Left ventricle myocardium inferior (tissue), 1 donor: ENCODE measurements at regions not wholly inside any gene's neighbourhood (a gene's known extent, or its start where the extent isn't known, plus 50 kb on each side); places are given as distances from the start of the nearest gene placed in this dataset.
"Not testable (repeated sequence)": the region's sequence is repeated elsewhere in the genome, so short reads cannot be mapped to it uniquely, and the experiment has no call there.

ENCODE experiments used
- DNase-seq: peaks from one replicate; pipeline ENCODE4 v3.0.0-alpha.2; 2020
- H3K27ac ChIP-seq: fragments of 200-600 bp; replicated peaks from 2 replicates; pipeline ENCODE4 v1.8.0; 2021
- H3K27me3 ChIP-seq: fragments of 200-600 bp; 2 replicates; pipeline ENCODE4 v1.8.0; 2021; ENCODE audit warnings: low read depth
- H3K36me3 ChIP-seq: fragments of 200-600 bp; 2 replicates; pipeline ENCODE4 v1.8.0; 2021
- H3K4me1 ChIP-seq: fragments of 200-600 bp; 2 replicates; pipeline ENCODE4 v1.8.0; 2021
- H3K4me3 ChIP-seq: fragments of 200-600 bp; 2 replicates; pipeline ENCODE4 v1.8.0; 2021; ENCODE audit warnings: mild to moderate bottlenecking, moderate library complexity
- H3K9me3 ChIP-seq: fragments of 200-600 bp; replicated peaks from 2 replicates; pipeline ENCODE4 v1.8.0; 2021
- intact Hi-C: fragments of 100-400 bp; cut with micrococcal nuclease; formaldehyde crosslinking; loops from one replicate; pipeline ENCODE4 v1.11.0; 2022
- TF ChIP-seq, protein P1 (sequence below): fragments of 200-600 bp; IDR thresholded peaks from 2 replicates; pipeline ENCODE4 v1.8.0; 2021; ENCODE audit warnings: antibody characterized with exemption, mild to moderate bottlenecking, borderline replicate concordance
- donor health status: DM: no; HTN: yes; CAD: no; lungs with severe emphysema.

DNA sequence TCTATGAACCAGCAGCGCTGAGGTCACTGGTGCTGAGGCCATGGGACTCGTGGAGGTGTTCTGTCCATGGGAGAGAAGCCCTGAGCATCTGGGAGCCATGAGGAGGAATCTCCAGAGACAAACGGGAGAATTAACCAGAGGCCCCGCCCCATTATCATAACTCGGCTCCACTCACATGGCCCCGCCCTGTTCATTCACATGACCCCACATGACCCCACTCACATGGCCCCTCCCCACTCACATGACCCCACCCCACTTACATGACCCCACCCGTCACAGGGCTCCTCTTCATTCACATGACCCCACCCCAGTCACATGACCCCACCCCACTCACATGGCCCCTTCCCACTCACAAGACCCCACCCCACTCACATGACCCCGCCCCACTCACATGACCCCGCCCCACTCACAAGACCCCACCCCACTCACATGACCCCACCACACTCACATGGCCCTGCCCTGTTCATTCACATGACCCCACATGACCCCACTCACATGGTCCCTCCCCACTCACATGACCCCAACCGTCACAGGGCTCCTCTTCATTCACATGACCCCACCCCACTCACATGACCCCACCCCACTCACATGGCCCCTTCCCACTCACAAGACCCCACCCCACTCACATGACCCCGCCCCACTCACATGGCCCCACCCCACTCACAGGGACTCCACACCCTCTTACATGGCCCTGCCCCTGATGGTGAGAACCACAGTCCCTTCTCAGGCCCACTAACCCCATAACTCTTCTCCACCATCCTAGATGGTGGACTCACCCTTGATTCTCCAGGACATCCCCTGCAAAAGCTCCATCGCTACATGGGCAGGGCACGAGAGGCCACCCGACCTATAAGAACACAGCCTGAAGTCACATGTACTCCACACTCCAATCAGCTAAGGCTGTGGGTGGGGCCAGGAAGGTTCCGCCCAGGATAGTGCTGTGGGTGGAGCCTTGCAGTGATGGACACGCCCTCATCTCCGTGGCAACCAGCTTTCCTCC lies 151.1 kb upstream of the SFSWAP start:
- Histone ChIP-seq H3K4me3 (no peak overlapping the region), H3K4me1 (no peaks in the 10 kb centered on the region), H3K9me3 (no peaks in the 10 kb centered on the region), H3K27me3 (peaks cover 62% of the 10 kb centered on the region), H3K27ac (no peak overlapping the region), H3K36me3 (no peaks in the 10 kb centered on the region)
- no peak for DNase-seq
- intact Hi-C loops, result no loop called here
- TF ChIP-seq, protein P1, sequence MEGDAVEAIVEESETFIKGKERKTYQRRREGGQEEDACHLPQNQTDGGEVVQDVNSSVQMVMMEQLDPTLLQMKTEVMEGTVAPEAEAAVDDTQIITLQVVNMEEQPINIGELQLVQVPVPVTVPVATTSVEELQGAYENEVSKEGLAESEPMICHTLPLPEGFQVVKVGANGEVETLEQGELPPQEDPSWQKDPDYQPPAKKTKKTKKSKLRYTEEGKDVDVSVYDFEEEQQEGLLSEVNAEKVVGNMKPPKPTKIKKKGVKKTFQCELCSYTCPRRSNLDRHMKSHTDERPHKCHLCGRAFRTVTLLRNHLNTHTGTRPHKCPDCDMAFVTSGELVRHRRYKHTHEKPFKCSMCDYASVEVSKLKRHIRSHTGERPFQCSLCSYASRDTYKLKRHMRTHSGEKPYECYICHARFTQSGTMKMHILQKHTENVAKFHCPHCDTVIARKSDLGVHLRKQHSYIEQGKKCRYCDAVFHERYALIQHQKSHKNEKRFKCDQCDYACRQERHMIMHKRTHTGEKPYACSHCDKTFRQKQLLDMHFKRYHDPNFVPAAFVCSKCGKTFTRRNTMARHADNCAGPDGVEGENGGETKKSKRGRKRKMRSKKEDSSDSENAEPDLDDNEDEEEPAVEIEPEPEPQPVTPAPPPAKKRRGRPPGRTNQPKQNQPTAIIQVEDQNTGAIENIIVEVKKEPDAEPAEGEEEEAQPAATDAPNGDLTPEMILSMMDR, result no peak

DNA sequence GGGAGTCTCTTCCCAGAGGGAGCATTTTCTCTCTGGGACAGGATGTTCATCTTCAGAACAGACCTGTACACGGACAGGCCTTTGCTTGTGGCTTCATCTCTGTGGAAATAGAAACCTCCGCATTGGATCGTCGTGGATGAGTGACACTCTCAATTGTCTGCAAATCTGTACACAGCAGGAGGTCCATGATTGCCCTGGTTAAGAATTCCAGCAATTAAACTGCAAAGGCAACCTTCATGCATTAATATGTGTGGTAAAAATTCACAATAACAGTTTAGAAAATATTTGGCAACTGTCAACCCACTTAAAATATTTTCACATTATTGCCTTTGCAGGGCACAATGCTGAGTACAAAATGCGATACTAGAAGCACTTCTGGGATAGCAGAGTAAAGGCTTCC lies 149.8 kb upstream of the SFSWAP start:
- no peaks in the 10 kb centered on the region for H3K36me3 ChIP-seq
- no peak overlapping the region for H3K4me3 ChIP-seq
- no peak for DNase-seq
- H3K27me3 ChIP-seq, result peaks cover 62% of the 10 kb centered on the region
- intact Hi-C loops, result no loop called here
- H3K27ac ChIP-seq, result no peak overlapping the region
- TF ChIP-seq, protein P1, result no peak
- no peaks in the 10 kb centered on the region for H3K4me1 ChIP-seq
- H3K9me3 ChIP-seq, result no peaks in the 10 kb centered on the region

DNA sequence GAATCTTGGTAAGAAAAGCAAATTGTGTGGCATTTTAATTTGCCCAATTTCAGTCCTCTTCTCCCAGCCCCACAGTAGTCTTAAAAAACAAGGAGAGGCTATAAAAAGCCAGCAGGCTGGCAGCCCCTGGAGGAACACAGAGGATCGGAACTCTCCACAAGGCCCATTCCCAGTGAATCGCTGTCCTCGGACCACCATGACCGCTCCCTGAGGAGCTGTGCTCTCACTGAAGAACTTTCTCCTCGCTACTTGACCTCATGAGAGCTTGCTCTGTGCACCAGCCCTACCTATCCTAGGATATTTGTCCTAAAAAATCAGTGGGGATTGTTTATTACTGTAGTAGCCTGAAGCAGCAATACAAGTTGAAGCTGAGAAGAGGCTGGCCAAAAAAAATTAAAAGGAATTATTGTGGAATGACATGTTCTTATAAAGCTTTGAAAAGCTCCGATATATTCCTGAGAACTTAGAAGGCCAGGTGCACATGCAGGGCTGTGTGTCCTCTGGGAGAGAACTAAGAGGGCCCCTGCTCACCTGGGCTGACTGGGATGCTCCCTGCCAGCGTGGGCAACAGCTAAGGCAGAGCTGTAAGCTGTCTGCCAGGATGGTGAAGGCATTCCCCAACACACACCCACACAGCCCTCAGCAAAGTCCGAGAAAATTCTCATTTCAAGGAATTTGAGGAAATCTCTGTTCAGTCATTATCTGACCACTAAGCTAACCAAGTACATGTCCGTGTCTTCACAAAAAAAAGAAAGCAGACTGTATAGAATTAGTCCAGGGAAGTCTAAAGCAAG lies 148.8 kb upstream of the SFSWAP start:
- no peak overlapping the region for H3K27ac ChIP-seq
- no peaks in the 10 kb centered on the region for H3K4me1 ChIP-seq
- DNase-seq, result no peak
- TF ChIP-seq, protein P1, result no peak
- H3K27me3 ChIP-seq, result peaks cover 62% of the 10 kb centered on the region
- no peak overlapping the region for H3K4me3 ChIP-seq
- intact Hi-C loops, result no loop called here
- no peaks in the 10 kb centered on the region for H3K9me3 ChIP-seq
- H3K36me3 ChIP-seq, result no peaks in the 10 kb centered on the region

DNA sequence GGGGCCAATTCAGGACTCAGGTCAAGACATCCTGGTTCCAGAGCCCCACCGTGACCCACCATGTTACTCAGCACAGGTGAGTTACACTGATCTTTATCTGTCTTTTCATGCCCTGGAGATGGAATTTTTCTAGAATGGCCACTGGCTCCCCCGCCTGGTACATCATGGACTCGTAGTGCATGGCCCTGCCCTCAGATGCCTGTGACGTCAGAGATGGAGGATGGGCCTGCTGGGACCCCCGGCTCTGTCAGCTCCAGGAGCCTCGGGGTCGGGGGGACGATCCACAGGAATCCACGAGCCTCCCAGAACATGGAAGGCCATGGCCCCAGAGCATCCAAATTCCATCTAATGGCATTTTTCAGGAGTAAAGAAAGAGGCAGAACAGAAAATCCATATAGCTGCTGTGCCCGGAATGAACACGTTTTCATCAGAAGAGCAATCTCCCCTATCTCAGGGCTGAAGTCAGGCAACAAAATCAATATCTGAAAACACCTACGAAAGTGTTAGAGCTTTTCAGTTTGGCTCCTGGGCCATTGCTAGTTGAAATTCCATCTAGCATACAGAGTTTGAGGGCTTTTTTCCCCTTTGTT lies 146.7 kb upstream of the SFSWAP start:
- H3K36me3 ChIP-seq, DNase-seq, H3K27ac ChIP-seq, H3K9me3 ChIP-seq, H3K4me3 ChIP-seq, H3K4me1 ChIP-seq, intact Hi-C loops: not testable (repeated sequence)
- peaks cover 68% of the 10 kb centered on the region for H3K27me3 ChIP-seq

DNA sequence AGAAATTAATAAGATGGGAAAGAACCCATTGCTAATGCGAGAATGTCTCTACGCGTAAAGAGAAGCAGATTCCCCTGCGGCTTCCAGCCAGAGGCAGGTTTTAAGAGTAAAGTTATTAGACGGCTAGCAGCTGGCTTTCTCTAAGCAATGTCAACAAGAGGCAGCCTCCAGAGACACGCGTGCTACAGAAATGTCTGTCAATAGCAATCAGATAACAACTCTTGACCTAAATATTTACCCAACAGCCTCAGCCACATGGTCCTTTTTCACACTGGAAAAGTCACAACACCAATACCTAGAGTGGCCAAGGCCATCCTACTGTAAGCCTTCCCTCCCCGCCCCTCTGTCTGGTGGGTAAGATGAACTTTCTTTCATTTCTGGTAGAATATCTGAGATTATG lies 146.0 kb upstream of the SFSWAP start:
- TF ChIP-seq, protein P1, result no peak
- H3K36me3 ChIP-seq, result no peaks in the 10 kb centered on the region
- H3K9me3 ChIP-seq, result no peaks in the 10 kb centered on the region
- intact Hi-C loops, result no loop called here
- no peaks in the 10 kb centered on the region for H3K4me1 ChIP-seq
- peaks cover 74% of the 10 kb centered on the region for H3K27me3 ChIP-seq
- DNase-seq, result no peak
- H3K4me3 ChIP-seq, result no peak overlapping the region
- no peak overlapping the region for H3K27ac ChIP-seq
